HG03469 (cell line): ENCODE measurements at regions not wholly inside any gene's neighbourhood (a gene's known extent, or its start where the extent isn't known, plus 50 kb on each side); places are given as distances from the start of the nearest gene placed in this dataset.
"Not testable (repeated sequence)": the region's sequence is repeated elsewhere in the genome, so short reads cannot be mapped to it uniquely, and the experiment has no call there.

ENCODE experiments used
- ATAC-seq: cut with Tn5 transposase; IDR thresholded peaks from one replicate; pipeline ENCODE4 v1.9.1; 2021; ENCODE audit warnings: mild to moderate bottlenecking, moderate library complexity, moderate number of reproducible peaks; ENCODE audit not compliant: unreplicated experiment

GRCh38 chr2:181789827-181790448 is 101.6 kb upstream of the ITPRID2 start:
- ATAC-seq, result peak; percentile 26

DNA sequence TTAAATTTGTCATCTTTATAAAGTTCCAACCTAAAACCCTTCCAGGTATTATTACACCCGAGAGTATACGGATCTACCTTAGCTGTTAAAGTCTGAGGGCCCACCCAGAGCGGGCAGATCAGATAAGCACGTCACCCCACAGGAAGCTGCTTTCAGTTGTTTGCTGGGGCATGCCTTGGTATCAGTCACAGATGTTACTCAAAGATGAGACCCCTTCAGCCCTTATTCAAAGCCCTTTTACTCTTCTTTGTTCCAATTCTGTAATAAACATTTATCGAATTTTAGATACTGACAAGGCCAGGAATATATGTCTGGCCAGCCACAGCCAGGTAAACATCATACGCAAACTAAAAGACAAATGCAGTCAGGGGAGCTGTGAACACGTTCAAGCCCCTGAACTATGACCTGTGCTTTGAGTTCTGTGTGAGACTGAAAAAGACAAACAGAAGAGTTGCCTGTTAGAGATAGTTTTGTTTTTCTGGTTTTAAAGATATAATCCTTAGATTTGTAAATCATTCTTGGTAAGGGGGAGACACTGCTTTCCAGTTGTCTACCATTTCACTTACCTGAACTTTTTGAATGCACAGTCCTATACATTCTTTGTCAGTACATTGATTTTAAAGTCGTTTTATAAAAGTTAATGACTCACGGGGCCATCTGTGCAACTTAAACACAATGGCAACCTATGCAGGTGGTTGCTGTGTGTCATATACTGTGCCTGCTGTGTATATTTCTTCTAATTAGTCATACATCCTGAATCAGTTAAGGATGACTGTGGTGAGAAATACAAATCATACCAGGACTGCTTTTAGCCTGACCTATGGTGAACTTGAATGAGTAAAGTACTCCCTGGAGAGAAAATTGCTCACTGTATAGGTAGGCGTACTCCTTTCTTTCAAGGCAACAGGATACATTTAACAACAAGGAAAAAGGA is 100.5 kb upstream of the ITPRID2 start:
- peak; percentile 98 for ATAC-seq

- no peak for ATAC-seq
These were observed 98.6 kb upstream of the ITPRID2 start for GRCh38 chr2:181792906-181793305.

DNA sequence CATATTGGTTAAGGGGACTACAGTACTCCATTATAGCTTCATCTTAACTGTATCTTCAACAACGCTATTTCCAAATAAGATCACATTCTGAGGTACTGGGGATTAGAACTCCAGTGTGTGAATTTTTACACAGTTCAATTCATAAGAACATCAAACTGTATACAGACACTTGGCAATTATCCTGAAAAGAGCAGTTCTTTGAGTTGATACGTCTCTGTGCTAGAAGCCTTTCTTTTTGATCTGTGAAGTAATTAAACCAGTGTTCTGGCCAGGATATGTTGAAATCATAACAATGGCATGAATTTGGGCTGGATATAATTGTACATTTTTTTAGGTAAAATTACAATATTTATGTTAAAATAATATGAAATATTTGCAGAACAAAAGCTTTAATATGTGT is 93.5 kb upstream of the ITPRID2 start:
- no peak for ATAC-seq

GRCh38 chr2:181802300-181802699 is 89.2 kb upstream of the ITPRID2 start:
- ATAC-seq, result not testable (repeated sequence)

DNA sequence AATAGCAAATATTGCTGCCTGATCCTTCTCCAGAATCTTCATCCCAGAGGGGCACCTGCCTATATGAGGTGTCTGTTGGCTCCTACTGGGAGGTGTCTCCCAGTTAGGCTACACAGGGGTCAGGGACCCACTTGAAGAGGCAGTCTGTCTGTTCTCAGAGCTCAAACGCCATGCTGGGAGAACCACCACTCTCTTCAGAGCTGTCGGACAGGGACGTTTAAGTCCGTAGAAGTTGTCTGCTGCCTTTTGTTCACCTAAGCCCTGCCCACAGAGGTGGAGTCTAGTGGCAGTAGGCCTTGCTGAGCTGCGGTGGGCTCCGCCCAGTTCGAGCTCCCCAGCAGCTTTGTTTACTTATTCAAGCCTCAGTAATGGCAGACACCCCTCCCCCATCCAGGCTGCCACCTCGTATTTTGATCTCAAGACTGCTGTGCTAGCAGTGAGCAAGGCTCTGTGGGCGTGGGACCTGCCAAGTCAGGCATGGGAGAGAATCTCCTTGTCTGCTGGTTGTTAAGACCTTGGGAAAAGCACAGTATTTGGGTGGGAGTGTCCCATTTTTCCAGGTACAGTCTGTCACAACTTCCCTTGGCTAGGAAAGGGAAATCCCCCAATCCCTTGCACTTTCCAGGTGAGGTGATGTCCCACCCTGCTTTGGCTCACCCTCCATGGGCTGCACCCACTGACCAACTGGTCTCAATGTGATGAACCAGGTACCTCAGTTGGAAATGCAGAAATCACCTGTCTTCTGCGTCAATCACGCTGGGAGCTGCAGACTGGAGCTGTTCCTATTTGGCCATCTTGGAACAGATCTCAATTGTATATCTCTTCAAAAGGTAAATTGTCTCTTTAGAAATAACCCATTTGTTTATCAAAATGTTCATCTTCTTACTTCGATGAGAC is 87.4 kb upstream of the ITPRID2 start:
- ATAC-seq, result not testable (repeated sequence)

DNA sequence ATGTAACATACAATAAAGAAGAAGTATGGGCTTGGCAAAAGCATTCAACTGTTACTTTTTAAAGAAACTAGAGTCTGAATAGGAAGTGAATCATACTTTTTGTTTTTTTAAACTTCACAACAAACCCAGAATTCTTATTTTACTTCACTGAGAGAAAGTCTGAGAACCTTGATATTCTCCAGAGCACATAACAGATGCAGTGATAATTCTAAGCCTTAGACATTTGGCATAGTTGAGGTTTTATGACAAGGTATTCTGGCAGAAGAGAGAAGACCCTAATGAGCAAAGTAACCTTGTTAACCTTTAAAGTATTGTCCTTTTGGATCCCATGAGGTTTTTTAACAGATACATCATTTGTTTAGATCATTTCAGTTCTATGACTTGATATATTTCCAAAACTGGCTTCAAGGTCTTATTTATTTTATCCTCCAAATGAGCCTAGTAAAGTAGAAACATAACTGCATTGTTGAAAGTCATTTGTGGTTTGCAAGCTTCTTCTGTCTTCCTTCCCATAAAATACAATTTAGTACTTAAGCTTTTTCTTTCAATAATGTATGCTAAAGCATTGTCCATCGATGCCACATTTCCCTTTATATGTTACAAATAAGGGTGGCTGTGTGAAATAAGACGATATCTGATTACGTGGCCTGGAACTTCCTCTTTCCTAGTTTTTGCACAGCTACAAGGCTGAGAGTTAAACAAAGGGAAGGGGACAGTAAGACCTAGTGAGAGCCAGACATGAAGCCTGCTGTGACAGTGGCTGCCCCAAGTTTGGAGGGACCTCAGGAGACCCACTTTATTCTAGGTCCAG is 86.1 kb upstream of the ITPRID2 start:
- peak; percentile 50 for ATAC-seq

DNA sequence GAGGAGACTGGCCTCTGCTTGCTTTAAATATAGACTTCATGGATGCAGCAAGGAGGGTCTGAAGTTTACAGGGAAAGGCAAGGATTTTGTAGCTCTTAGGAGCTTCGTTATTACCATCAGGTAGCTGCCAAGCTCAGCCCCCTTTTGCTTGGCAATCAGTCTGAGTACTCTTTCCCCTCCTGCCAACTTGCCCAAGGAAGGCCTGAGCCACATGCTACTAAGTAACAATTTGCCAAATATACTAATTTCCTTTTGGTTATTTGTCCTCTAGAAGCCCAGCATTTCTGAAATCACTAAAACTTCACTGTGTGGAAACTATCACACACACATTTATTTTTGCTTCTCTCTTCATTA is 85.5 kb upstream of the ITPRID2 start:
- no peak for ATAC-seq

- ATAC-seq, result no peak
These were observed 84.0 kb upstream of the ITPRID2 start for GRCh38 chr2:181807526-181807925.

- no peak for ATAC-seq
These were observed 80.5 kb upstream of the ITPRID2 start for GRCh38 chr2:181810823-181811695.

GRCh38 chr2:181812106-181812743 is 79.3 kb upstream of the ITPRID2 start:
- no peak for ATAC-seq

GRCh38 chr2:181814057-181814491 is 77.5 kb upstream of the ITPRID2 start:
- no peak for ATAC-seq

- ATAC-seq, result no peak
These were observed 74.0 kb upstream of the ITPRID2 start for GRCh38 chr2:181817509-181817908.

GRCh38 chr2:181818058-181818680 is 73.4 kb upstream of the ITPRID2 start:
- ATAC-seq, result no peak

DNA sequence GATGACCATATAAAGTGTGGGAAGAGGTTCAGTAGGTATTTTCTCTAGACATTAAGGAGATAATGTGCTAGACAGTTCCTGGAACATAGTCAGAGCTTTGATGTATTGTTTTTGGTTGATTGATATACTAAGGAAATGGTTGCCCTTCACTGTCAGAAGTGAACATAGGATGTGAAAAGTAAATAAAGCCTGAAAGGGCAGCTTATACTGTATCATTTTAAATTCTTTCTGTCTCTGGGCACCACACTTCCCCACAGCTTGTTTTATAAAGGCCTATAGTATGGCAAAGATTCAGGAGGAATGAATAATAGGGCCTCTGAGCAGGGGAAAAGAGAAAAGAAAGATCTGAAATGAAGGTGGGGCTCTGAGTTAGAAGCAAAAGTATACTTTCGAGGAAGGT is 72.7 kb upstream of the ITPRID2 start:
- no peak for ATAC-seq

- ATAC-seq, result no peak
These were observed 70.5 kb upstream of the ITPRID2 start for GRCh38 chr2:181821049-181821448.

GRCh38 chr2:181822097-181822496 is 69.4 kb upstream of the ITPRID2 start:
- ATAC-seq, result no peak

GRCh38 chr2:181823405-181823804 is 68.1 kb upstream of the ITPRID2 start:
- ATAC-seq, result no peak
